HG02938 (cell line): ENCODE measurements at regions not wholly inside any gene's neighbourhood (a gene's known extent, or its start where the extent isn't known, plus 50 kb on each side); places are given as distances from the start of the nearest gene placed in this dataset.
A peak's percentile ranks its signal among the peaks of the same experiment; 100 is the strongest.

Experiments used
- ATAC-seq: cut with Tn5 transposase; IDR thresholded peaks from one replicate; pipeline ENCODE4 v1.9.1; 2021; ENCODE audit warnings: mild to moderate bottlenecking, moderate library complexity; ENCODE audit not compliant: unreplicated experiment

DNA sequence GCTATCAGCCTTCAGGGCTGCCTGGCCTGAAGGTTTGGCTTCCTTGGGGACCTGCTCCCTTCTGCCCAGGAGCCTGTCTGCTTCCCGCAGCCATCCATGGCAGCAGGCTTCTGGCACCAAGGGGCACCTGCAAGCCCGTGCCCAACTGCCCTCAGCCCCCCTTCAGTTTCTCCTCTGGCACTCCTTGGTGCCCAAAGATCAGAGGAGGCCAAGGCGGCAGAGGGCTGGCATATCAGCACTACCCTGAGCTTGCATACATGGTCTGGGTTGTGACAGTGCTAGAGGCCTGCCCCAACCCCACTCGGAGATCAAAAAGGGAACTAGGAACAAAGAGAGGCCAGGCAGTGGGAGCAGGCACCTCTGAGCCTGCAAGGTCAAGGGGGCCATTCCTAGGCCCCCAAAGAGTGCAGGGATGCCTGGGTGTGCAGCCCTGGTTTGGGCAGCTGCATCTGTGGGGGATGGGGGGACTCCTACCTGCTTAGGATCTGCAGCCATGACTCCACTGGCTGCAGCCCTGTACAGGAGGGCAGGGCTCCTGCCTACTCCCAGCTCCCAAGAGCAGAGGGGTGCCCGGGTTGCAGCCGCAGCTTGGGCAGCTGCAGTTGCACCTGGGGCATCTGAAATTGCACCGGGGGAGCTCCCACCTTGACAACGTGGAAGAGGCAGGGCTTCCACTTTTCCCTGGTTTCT, 76.2 kb upstream of the TP63 start:
- ATAC-seq, result no peak

GRCh38 chr3:189555558-189555881, 75.7 kb upstream of the TP63 start:
- ATAC-seq, result no peak

DNA sequence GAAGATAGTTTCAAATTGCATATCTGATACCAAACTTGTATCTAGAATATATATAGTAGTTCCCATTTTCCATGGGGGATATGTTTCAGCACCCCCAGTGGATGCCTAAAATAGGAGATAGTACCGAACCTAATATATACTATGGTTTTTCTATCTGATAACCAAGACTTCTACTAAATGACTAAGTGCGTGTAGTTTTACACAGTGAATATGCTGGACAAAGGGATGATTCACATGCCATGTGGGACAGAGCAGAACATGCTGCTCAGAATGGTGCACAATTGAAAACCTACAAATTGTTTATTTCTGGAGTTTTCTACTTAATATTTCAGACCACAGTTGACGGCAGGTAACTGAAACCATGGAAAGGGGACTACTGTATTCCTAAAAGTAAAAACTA, 73.4 kb upstream of the TP63 start:
- no peak for ATAC-seq

GRCh38 chr3:189561256-189561655, 69.9 kb upstream of the TP63 start:
- no peak for ATAC-seq

DNA sequence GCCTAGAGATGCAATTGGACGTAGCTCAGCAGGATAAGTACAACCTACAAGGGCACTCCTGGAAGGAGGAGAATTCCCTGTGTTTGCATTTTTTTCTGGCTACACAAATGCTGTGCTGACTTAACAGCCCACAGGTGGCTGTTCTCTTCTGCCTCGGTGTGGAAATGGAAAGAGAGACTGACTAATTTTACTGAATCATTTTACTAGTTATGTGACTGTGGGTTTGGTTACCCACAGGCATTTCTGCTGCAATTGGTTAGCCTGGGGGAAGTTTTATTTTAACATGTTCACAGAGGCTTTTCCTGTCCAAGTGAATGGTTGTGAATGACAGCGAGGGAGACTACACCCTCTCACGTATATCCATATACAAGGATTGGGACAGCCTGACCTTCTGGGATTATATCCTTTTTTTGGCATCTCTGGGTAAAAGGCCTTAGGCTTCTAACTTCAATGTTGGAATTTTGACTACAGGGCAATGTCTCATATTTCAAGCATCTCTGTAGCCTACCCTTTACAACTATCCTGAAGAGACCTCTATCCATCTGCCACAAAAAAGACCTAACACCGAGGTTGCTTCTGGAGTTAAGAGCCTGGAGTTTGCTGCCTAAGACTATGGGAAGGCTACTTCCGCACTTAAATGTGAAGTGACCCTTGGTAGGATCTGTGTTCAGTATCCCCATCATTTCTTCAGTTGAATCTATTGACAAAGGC, 67.2 kb upstream of the TP63 start:
- ATAC-seq, result peak; percentile 90

GRCh38 chr3:189566550-189567130, 64.5 kb upstream of the TP63 start:
- no peak for ATAC-seq

DNA sequence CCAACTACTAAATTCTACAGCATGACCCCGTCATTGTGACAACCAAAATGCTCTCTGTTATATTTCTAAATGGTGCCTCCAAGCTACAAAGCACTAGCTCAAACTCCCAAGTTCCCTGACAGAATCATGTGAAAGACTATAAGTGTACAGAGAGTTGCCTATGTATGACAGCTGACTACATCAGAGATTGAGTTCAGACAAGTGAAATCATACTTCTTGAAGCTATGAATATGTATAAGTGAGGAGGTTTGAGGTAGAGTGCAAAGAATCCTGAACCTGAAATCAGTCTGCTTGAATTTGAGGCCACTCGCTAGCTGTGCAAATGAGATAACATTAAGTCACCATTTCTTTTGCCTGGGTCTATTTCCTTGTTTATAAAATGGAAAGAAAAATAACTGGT, 63.9 kb upstream of the TP63 start:
- ATAC-seq, result no peak

GRCh38 chr3:189567766-189568420, 63.3 kb upstream of the TP63 start:
- no peak for ATAC-seq

DNA sequence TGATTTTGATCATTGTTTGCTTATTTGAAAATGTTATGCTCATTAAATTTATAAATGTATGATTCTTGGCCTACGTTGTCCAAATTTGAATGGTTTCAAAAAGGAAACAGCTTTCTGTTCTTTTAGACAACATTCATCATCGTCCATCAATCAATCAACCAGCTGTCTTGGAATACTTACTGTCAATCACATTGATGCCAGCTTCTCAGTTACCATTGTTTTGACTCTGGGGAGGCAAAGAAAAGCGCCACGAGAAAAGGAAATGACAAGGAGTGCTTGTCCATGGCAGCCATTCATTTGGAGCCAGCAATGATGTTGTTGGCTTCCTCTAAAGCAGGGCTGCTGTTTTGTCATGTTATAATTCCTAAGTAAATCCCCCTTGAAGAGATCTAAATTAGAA, 62.2 kb upstream of the TP63 start:
- ATAC-seq, result no peak

- no peak for ATAC-seq
These were observed 61.7 kb upstream of the TP63 start for GRCh38 chr3:189569473-189569872.

- ATAC-seq, result peak; percentile 58
These were observed 60.3 kb upstream of the TP63 start for GRCh38 chr3:189570916-189571315.

GRCh38 chr3:189572249-189572648, 58.9 kb upstream of the TP63 start:
- ATAC-seq, result no peak

- ATAC-seq, result peak; percentile 38
These were observed 58.2 kb upstream of the TP63 start for GRCh38 chr3:189573004-189573403.

DNA sequence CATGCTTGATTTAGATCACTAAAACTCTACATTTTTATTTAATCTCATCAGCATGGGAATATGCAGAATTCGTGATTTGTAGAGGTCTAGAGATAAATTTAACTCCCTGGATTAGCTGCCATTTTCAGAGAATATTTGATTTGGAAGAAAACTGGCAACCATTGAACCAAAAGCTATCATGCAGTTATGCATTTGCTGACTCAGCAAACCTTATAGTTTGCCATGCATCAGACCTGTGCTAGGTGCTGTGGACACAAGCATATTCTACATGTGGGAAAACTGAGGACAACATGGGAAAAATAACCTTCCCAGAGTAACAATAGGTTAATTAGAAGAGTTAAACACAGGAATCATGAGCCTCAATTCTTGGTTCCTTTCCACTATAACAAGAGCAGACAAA, 54.7 kb upstream of the TP63 start:
- ATAC-seq, result no peak

GRCh38 chr3:189577050-189577951, 53.9 kb upstream of the TP63 start:
- ATAC-seq, result no peak

GRCh38 chr3:189580190-189580589, 51.0 kb upstream of the TP63 start:
- no peak for ATAC-seq
